IPS-NIHi7 (cell line): ENCODE measurements at regions not wholly inside any gene's neighbourhood (a gene's known extent, or its start where the extent isn't known, plus 50 kb on each side); places are given as distances from the start of the nearest gene placed in this dataset.

ENCODE experiments used
- DNase-seq: peaks from one replicate; pipeline ENCODE4 v3.0.0; 2012; ENCODE audit warnings: mixed read lengths; ENCODE audit errors: extremely low spot score

- no peak for DNase-seq
Observed at GRCh38 chr9:1201901-1202300, 151.7 kb downstream of the DMRT2 start.

DNA sequence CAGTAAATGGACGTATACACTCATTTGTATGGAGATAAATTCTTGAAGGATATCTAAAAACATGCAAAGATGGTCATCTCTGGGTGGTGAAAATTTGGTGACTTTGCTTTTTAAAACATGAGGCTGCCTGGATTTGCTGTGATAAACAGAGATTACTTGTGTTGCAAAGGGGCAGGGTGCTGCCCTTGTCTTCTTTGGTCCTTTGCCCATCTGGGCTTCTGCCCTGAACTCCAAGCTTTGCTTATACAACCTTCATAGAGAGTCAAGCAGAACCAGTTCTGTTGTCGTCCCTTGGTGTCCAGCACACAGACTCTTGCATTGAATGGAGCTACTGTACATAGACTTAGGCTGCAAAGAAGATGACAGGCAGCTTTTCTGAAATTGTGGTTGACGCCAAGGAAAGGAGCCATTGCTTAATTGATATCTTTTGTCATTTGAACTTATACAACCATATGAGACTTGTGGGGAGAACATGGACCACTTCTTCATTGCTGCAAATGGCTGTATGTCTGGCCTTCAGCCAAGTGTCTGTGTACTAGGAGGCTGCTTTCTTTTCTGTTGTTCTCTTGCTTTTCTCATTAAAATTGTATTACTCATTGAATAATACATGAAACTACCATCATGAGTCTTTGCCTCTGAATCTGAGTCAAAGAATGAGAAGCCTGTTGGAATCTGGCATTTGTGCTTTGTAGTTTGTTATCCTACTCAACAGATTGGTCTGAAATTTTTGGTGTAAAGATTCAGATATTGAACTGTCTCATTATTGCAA lies 152.5 kb downstream of the DMRT2 start:
- DNase-seq = no peak

GRCh38 chr9:1207686-1208085 lies 157.5 kb downstream of the DMRT2 start:
- DNase-seq = no peak

- no peak for DNase-seq
Observed at GRCh38 chr9:1208157-1208556, 158.0 kb downstream of the DMRT2 start.

DNA sequence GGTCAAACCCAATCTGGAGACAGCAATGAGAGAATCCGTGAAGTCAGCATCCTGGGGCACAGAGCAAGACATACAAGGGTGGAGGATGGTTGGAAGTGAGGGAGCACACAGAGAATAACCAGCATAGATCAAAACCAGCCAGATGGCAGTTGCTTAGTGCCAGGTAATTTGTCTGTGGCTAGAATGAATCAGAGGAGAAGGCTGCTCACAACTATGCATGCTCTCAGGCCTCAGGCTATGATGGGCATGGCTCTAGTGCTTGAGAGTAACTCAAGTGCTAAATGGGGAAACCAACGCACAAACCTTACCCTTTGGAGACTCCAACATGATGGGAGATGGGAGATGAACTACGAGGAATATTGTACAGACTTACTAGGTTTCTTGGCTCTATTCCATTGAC lies 160.8 kb downstream of the DMRT2 start:
- no peak for DNase-seq

DNA sequence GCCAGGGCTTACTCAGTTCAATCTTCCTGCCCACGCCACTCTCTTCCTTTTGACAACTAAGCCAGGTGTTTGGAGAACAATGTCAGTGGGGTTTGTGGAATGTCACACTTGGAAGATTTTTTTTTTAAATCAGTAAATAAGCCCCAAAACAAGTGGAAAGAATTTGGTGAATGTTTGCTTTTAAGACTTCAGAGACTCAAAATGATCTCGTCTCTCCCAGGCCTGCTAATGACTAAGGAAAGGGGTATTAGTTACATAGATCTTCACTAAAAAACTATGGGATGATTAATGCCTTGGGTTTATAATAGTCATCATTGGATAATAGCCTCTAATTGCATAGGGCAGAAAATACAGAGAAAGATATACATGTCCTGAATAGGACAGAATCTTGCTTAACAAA lies 166.4 kb downstream of the DMRT2 start:
- DNase-seq = no peak

DNA sequence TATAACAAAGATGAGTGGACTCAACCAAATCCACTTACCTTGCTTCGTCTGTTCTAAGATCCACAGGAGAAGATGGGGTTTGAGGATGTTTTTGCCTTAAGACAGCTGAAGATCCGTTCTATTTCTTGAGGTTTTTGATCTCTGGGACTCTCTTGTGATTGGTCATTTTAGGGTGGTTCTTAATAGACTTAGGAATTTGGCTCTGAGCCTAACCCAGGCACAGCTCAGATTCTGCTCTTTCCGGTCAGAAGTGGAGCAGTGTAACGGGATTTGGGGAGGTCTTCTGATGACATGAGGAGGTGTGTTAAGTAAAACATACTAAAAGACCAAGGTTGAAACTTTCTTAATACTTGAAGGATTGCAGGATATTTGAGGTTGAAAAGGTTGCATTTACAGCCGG lies 166.9 kb downstream of the DMRT2 start:
- no peak for DNase-seq

GRCh38 chr9:1219284-1219683 lies 169.1 kb downstream of the DMRT2 start:
- DNase-seq = no peak

DNA sequence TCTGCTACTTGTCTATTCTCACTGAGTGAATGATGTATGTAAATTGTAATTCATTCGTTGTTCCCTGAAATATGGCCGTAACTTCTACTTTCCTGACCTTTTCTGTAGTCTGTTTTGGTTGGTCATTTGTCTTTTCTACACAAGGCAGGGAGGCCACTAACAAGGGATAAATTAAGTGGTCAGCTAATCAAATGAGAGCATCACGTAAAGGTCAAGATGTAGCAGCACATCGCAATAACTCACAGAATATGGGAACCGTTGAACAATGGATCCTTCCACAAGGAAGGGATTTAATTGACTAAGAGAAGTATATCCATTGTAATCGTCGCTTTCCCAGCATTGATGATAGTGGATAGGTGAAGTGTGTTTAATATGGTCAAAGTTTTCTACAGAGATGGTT lies 171.1 kb downstream of the DMRT2 start:
- DNase-seq = no peak

- no peak for DNase-seq
Observed at GRCh38 chr9:1222511-1222910, 172.4 kb downstream of the DMRT2 start.

DNA sequence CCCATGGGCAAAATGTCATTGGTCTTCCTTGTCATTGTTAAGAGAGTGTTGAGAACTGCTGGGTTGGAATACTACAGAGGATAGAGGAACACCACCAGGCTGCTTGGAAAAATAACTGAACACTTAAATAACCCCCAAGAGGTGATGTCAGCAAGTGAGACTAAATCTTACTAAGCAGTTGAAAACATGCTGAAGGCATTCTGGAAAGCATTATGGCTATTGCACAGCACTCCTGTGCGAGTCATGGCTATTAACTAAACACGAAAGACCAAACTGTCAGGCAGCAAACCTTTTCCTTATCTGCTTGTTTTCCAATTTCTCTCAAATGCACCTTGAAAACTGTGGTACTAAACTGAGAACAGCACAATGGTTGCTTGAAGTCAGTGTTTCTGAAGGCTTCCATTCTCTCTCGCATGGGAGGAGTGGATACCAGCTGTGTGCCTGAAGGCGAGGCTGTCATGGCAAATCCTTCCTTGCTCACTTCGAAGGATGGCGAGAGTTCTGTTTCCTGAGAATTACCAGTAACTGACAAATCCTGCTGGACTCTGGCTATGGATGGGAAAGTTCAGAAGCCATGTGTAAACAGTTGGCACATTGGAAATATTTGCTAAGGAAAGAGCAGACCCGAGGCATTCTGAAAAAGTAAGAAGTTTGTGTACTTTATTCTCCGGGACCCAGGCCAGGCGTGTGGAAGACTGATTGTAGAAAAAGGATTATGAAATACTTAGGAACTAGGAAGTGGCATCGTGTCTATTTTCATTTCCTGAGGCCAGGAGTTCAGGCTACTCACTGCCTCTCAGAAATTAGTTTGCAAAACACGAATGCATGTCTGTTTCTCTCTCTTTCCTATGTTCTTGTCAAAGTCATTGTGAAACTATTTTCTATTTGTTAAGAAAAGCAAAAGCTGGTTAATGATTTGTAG lies 182.1 kb downstream of the DMRT2 start:
- no peak for DNase-seq

DNA sequence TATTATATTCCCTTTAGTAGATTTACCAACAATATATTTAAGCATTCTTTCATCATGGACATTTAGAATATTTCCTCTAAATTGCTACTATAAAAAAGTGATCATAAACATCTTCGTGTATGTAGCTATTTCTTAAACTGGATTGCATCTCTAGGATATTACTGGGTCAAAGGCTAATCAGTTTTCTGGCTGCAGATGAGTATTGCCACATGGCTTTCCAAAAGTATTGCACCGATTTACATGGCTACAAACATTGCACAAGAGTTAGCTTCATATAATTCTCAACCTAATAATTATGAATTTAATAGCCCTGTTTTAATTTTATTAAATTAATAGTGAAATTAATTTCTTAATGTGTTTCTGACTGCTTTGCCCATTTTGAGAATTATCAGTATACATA lies 183.4 kb downstream of the DMRT2 start:
- no peak for DNase-seq

- no peak for DNase-seq
Observed at GRCh38 chr9:1235650-1236049, 185.5 kb downstream of the DMRT2 start.

DNA sequence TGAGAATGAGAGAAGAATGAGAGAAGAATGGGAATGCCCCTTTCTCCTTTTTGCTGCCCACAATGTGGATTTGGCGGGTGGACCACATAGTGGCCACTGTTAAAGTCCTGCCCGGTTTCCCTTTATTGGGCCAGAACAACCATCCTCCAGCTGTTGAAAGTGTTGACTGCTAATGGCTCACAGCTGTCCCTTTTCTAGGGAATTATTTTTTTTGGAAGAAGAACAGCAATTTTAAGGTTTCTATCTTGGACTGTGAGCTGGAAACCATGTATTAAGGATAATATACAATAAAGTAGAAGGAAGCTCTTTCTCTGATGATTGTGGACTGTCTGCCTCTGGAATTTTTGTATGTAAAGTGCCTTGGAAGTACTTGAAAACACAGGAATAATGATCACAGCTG lies 185.9 kb downstream of the DMRT2 start:
- DNase-seq = no peak

DNA sequence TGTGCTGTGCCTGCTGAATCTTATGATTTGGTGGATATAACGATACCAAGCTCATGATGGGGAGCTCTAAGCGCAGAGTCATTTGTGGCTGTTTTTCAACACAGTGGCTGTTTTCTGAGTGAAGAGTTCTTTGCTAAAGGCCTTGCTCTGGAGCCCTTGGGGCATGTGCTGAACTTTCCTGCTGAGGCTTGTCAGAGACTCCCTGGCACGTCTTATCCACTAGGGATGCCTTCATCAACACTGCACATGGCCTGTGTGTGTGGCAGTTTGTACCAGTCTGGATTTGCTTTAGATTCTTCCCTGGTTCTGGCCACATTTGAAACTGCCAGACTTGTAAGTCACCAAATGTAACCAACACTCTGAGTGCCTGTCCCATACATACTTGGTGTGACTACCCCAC lies 188.2 kb downstream of the DMRT2 start:
- DNase-seq = no peak

- DNase-seq = no peak
Observed at GRCh38 chr9:1248743-1249142, 198.6 kb downstream of the DMRT2 start.

- DNase-seq = no peak
Observed at GRCh38 chr9:1253064-1253979, 203.2 kb downstream of the DMRT2 start.

- no peak for DNase-seq
Observed at GRCh38 chr9:1254071-1254470, 203.9 kb downstream of the DMRT2 start.

DNA sequence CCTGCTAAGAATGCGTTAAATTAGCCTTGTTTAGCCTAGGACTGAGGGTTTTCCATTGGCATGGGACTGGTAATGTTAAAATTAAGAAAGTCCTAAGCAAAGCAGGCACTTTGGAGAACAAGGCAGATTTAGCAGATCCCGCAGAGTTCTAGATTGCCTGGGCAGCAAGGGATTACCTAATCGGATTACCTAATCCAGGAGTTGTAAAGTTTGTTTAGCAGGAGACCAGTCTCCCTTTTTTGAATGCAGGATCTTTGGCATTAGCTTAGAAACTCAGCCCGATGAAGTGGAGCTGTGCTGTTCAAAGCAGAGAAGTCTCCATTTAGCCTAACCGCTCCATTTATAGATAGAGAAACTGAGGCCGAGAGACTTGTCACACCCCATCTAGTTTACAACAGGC lies 206.0 kb downstream of the DMRT2 start:
- DNase-seq = no peak

DNA sequence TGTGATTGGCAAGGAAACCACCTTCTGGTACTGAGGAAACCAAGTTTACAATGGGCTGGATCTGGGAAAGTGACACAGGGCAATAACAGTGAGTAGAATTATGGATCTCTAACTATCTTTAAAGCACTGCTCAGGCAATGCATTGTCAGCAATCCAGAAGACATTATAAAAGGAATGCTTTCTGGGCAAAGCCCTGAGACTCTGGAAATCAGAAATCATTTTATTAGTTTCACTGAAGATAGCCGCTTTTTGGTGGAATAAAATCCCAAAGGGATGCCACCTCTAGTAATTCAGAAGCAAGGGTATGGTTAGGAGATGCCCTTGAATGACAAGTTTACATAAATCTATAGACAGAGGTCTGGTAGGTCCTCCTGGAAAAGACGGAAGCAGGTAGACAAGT lies 211.1 kb downstream of the DMRT2 start:
- no peak for DNase-seq

DNA sequence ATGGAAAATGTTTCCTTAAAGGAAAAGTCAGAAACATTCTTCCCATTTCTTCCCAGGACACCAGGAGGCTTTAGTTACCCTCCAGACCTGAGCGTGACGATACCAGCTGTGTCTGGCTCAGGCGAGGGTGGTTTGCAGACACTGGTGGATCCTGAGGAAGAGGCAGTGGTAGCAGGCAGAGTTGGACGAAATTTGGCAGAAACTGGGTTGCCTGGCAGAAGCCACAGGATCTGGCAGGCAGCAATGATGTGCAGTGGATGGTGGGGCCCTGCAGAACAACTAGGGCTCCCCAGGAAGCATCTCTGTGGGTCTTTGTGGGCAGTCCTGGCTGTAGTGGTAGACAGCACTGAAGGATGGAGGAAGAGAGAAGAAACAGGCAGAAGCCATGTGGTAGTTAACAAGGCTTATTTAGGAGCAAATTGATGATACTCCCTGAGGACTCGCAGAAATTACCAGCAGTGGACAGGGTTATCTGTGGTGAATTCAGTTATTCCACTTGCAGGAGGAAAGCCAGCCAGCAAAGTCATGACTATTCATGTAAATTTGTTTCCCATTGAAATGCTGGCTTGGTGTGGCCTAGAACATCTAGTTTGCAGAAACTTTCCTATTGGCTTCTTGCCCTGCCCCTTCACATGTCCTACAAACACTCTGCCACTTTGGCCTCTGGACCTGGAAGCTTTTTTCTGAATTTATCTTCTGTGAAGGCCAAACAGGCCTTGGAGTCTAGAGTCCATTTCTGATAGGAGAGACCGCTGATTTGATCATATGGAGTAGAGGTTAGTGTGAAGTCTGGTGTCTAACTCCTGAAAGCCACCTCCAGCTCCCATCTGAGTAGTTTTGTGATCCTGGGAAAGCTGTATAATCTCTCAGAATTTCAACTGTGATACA lies 212.0 kb downstream of the DMRT2 start:
- no peak for DNase-seq
